Progenitor cell of endocrine pancreas (in vitro differentiated cells): ENCODE measurements at regions not wholly inside any gene's neighbourhood (a gene's known extent, or its start where the extent isn't known, plus 50 kb on each side); places are given as distances from the start of the nearest gene placed in this dataset.

Source experiments
- DNase-seq: peaks from one replicate; pipeline ENCODE4 v3.0.0; 2021; ENCODE audit warnings: low spot score; ENCODE audit not compliant: unreplicated experiment
- H3K27ac Mint-ChIP-seq: 2 replicates; pipeline ENCODE4 v1.8.0; 2021; ENCODE audit warnings: mild to moderate bottlenecking, moderate library complexity, mixed read lengths
- H3K27me3 Mint-ChIP-seq: 2 replicates; pipeline ENCODE4 v1.8.0; 2021; ENCODE audit warnings: mixed read lengths
- H3K36me3 Mint-ChIP-seq: 2 replicates; pipeline ENCODE4 v1.8.0; 2022; ENCODE audit warnings: mixed read lengths; ENCODE audit not compliant: insufficient read depth
- H3K4me1 Mint-ChIP-seq: 2 replicates; pipeline ENCODE4 v1.8.0; 2021; ENCODE audit warnings: low read depth, mixed read lengths
- H3K4me3 Mint-ChIP-seq: 2 replicates; pipeline ENCODE4 v1.8.0; 2021; ENCODE audit warnings: low read depth, mild to moderate bottlenecking, moderate library complexity, mixed read lengths
- H3K9me3 Mint-ChIP-seq: 2 replicates; pipeline ENCODE4 v1.8.0; 2021; ENCODE audit warnings: low read depth, mixed read lengths
- CTCF ChIP-seq: fragments of 200-600 bp; sonication (generic); IDR thresholded peaks from one replicate; pipeline ENCODE4 v1.5.0; 2021; ENCODE audit warnings: antibody characterized with exemption, mild to moderate bottlenecking; ENCODE audit not compliant: unreplicated experiment

GRCh38 chr16:65945493-65945892, 421.0 kb upstream of the CDH5 start:
- H3K9me3 Mint-ChIP-seq: no peaks in the 10 kb centered on the region

GRCh38 chr16:65944361-65944760, 422.1 kb upstream of the CDH5 start:
- no peak for DNase-seq
- Mint-ChIP-seq H3K27me3 (peaks cover 10% of the 10 kb centered on the region), H3K4me1 (no peaks in the 10 kb centered on the region), H3K9me3 (no peaks in the 10 kb centered on the region), H3K36me3 (no peaks in the 10 kb centered on the region), H3K27ac (no peak overlapping the region), H3K4me3 (no peak overlapping the region)
- no peak for TF ChIP-seq CTCF

More at GRCh38 chr16:65945493-65945892, 421.0 kb upstream of the CDH5 start:
- no peak for DNase-seq
- peaks cover 10% of the 10 kb centered on the region for H3K27me3 Mint-ChIP-seq
- TF ChIP-seq CTCF: no peak
- no peaks in the 10 kb centered on the region for H3K4me1 Mint-ChIP-seq
- no peak overlapping the region for H3K27ac Mint-ChIP-seq
- H3K36me3 Mint-ChIP-seq: no peaks in the 10 kb centered on the region
- no peak overlapping the region for H3K4me3 Mint-ChIP-seq

- Mint-ChIP-seq H3K27me3 (peaks cover 3% of the 10 kb centered on the region), H3K4me1 (no peaks in the 10 kb centered on the region), H3K27ac (no peak overlapping the region), H3K4me3 (no peak overlapping the region), H3K36me3 (no peaks in the 10 kb centered on the region), H3K9me3 (no peaks in the 10 kb centered on the region)
- no peak for TF ChIP-seq CTCF
- no peak for DNase-seq
These were observed 425.8 kb upstream of the CDH5 start for GRCh38 chr16:65940711-65941110.

GRCh38 chr16:65938083-65938482, 428.4 kb upstream of the CDH5 start:
- no peaks in the 10 kb centered on the region for H3K27me3 Mint-ChIP-seq
- no peak for DNase-seq
- TF ChIP-seq CTCF: no peak
- H3K4me1 Mint-ChIP-seq: no peaks in the 10 kb centered on the region
- no peak overlapping the region for H3K27ac Mint-ChIP-seq
- H3K4me3 Mint-ChIP-seq: no peak overlapping the region
- H3K9me3 Mint-ChIP-seq: no peaks in the 10 kb centered on the region
- no peaks in the 10 kb centered on the region for H3K36me3 Mint-ChIP-seq

GRCh38 chr16:65937455-65937854, 429.0 kb upstream of the CDH5 start:
- no peaks in the 10 kb centered on the region for H3K36me3 Mint-ChIP-seq
- H3K27ac Mint-ChIP-seq: no peak overlapping the region
- DNase-seq: no peak
- no peaks in the 10 kb centered on the region for H3K9me3 Mint-ChIP-seq
- no peaks in the 10 kb centered on the region for H3K4me1 Mint-ChIP-seq
- H3K4me3 Mint-ChIP-seq: no peak overlapping the region
- no peaks in the 10 kb centered on the region for H3K27me3 Mint-ChIP-seq
- no peak for TF ChIP-seq CTCF
